Left ventricle myocardium inferior (tissue), 1 donor: ENCODE measurements at regions not wholly inside any gene's neighbourhood (a gene's known extent, or its start where the extent isn't known, plus 50 kb on each side); places are given as distances from the start of the nearest gene placed in this dataset.

Experiments
- DNase-seq: peaks from one replicate; pipeline ENCODE4 v3.0.0-alpha.2; 2020
- H3K27ac ChIP-seq: fragments of 200-600 bp; replicated peaks from 2 replicates; pipeline ENCODE4 v1.8.0; 2021
- H3K27me3 ChIP-seq: fragments of 200-600 bp; 2 replicates; pipeline ENCODE4 v1.8.0; 2021; ENCODE audit warnings: low read depth
- H3K36me3 ChIP-seq: fragments of 200-600 bp; 2 replicates; pipeline ENCODE4 v1.8.0; 2021
- H3K4me1 ChIP-seq: fragments of 200-600 bp; 2 replicates; pipeline ENCODE4 v1.8.0; 2021
- H3K4me3 ChIP-seq: fragments of 200-600 bp; 2 replicates; pipeline ENCODE4 v1.8.0; 2021; ENCODE audit warnings: mild to moderate bottlenecking, moderate library complexity
- H3K9me3 ChIP-seq: fragments of 200-600 bp; replicated peaks from 2 replicates; pipeline ENCODE4 v1.8.0; 2021
- intact Hi-C: fragments of 100-400 bp; cut with micrococcal nuclease; formaldehyde crosslinking; loops from one replicate; pipeline ENCODE4 v1.11.0; 2022
- TF ChIP-seq, protein P1 (sequence below): fragments of 200-600 bp; IDR thresholded peaks from 2 replicates; pipeline ENCODE4 v1.8.0; 2021; ENCODE audit warnings: antibody characterized with exemption, mild to moderate bottlenecking, borderline replicate concordance
- donor health status: DM: no; HTN: yes; CAD: no; lungs with severe emphysema.

DNA sequence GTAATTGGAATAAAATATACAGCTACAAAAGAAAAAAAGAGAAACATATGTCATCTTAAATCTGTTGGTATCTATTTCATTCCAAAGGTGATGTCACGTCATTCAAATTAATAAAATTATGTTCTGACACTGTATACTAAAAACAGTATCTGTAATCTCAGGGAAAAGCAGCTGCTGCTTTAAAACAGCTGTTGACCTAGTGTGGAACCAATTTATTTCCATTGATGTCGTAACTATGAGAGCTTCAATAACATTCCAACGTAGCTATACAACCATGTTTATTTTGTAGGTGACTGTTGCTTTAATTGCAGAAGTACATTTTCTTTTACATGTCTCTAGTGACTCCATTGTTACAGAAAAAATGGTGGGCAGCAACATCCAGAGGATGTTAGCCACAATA is 571.7 kb downstream of the RPS29 start:
- DNase-seq = no peak
- H3K4me1 ChIP-seq = no peaks in the 10 kb centered on the region
- H3K9me3 ChIP-seq = no peaks in the 10 kb centered on the region
- no peaks in the 10 kb centered on the region for H3K27me3 ChIP-seq
- no peaks in the 10 kb centered on the region for H3K36me3 ChIP-seq
- H3K4me3 ChIP-seq = no peak overlapping the region
- intact Hi-C loops = no loop called here
- no peak overlapping the region for H3K27ac ChIP-seq
- TF ChIP-seq, protein P1, sequence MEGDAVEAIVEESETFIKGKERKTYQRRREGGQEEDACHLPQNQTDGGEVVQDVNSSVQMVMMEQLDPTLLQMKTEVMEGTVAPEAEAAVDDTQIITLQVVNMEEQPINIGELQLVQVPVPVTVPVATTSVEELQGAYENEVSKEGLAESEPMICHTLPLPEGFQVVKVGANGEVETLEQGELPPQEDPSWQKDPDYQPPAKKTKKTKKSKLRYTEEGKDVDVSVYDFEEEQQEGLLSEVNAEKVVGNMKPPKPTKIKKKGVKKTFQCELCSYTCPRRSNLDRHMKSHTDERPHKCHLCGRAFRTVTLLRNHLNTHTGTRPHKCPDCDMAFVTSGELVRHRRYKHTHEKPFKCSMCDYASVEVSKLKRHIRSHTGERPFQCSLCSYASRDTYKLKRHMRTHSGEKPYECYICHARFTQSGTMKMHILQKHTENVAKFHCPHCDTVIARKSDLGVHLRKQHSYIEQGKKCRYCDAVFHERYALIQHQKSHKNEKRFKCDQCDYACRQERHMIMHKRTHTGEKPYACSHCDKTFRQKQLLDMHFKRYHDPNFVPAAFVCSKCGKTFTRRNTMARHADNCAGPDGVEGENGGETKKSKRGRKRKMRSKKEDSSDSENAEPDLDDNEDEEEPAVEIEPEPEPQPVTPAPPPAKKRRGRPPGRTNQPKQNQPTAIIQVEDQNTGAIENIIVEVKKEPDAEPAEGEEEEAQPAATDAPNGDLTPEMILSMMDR = no peak

DNA sequence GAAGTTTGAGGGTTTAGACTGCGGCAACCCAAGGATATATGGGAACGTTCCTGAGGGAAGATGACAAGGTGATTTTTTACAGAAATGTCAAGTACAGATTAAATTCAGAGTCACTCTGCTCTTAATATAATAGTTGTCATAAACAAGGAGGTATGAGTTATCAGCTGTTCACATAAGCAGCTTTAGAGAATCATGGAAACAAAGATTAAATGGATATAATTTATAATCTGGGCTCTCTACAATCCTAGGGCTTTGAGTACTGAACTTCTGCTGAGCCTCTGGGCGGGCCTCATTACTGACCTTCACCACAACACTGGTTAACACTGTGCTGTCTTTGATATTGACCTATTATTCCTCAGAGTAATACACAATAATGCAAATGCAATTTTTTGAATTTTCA is 577.8 kb downstream of the RPS29 start:
- Histone ChIP-seq H3K36me3 (no peaks in the 10 kb centered on the region), H3K4me3 (no peak overlapping the region), H3K9me3 (no peaks in the 10 kb centered on the region), H3K27ac (no peak overlapping the region), H3K4me1 (no peaks in the 10 kb centered on the region), H3K27me3 (no peaks in the 10 kb centered on the region)
- TF ChIP-seq, protein P1 = no peak
- intact Hi-C loops = no loop called here
- no peak for DNase-seq

DNA sequence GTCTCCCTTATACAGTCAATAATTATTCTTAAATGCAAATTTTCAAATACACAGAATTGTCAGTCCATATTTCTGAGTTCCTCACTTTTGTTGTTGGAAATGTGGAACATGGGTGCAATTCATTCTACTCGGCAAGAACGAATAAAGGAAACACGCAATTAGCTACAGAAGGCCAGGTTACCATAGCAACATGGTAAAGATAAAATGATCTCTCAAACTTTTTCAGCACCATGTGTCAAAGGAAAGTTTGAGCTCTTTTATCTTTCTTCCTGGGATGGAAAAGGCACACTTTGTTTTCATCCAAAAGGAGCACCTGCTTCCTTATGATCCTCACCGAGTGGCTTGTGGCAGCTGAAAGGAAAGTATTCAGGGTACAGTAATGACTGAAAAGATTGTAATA is 595.0 kb downstream of the RPS29 start:
- TF ChIP-seq, protein P1 = no peak
- no peak overlapping the region for H3K27ac ChIP-seq
- no peak for DNase-seq
- no peak overlapping the region for H3K4me3 ChIP-seq
- H3K36me3 ChIP-seq = no peaks in the 10 kb centered on the region
- no peaks in the 10 kb centered on the region for H3K4me1 ChIP-seq
- no peaks in the 10 kb centered on the region for H3K27me3 ChIP-seq
- intact Hi-C loops = no loop called here
- no peaks in the 10 kb centered on the region for H3K9me3 ChIP-seq

GRCh38 chr14:48983351-48983888 is 602.8 kb downstream of the RPS29 start:
- H3K36me3 ChIP-seq = no peaks in the 10 kb centered on the region
- H3K4me1 ChIP-seq = no peaks in the 10 kb centered on the region
- no peak overlapping the region for H3K4me3 ChIP-seq
- TF ChIP-seq, protein P1 = no peak
- no peaks in the 10 kb centered on the region for H3K9me3 ChIP-seq
- intact Hi-C loops = no loop called here
- no peak overlapping the region for H3K27ac ChIP-seq
- DNase-seq = no peak
- no peaks in the 10 kb centered on the region for H3K27me3 ChIP-seq

DNA sequence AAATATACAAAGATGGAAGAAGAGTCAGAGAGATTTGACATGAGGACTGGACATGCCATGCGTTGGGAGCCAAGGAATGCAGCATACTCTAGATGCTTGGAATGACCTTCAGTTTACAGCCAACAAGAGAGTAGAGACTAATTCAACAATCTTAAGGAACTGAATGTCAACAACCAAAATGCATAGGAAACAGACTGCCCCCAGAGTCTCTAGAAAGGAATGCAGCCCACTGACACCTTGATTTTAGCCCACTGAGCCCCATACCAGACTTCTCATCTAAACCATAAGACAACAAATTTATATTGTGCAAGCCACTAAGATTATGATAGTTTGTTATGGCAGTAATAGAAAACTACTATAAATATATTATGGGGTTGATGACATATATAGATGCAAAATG is 611.2 kb downstream of the RPS29 start:
- TF ChIP-seq, protein P1 = no peak
- Histone ChIP-seq H3K4me3 (no peak overlapping the region), H3K4me1 (no peaks in the 10 kb centered on the region), H3K9me3 (no peaks in the 10 kb centered on the region), H3K27me3 (no peaks in the 10 kb centered on the region), H3K27ac (no peak overlapping the region), H3K36me3 (no peaks in the 10 kb centered on the region)
- intact Hi-C loops = no loop called here
- no peak for DNase-seq

DNA sequence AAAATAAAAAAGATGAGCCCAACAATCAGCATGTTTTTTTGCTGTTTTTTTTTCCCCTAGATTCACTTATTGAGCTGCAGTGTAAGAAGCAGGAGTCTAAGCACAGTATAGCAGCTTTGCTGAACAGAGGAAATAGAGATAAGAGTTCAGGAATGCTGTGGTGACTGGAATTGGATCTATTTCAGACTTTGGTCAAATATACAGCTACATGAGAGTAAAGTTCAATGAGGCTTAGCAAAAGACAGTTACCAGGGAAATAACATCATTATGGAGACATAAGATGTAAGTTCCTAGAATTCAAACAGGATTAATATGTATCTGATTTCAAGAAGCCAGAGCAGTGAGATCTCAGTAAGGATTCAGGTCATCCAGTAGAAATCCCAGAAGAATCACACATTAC is 613.0 kb downstream of the RPS29 start:
- no peak for DNase-seq
- Histone ChIP-seq H3K4me1 (no peaks in the 10 kb centered on the region), H3K36me3 (no peaks in the 10 kb centered on the region), H3K4me3 (no peak overlapping the region), H3K27me3 (no peaks in the 10 kb centered on the region), H3K27ac (no peak overlapping the region), H3K9me3 (no peaks in the 10 kb centered on the region)
- intact Hi-C loops = no loop called here
- TF ChIP-seq, protein P1 = no peak
